Dedifferentiated amniotic fluid mesenchymal stem cell (primary cell): ENCODE measurements at regions not wholly inside any gene's neighbourhood (a gene's known extent, or its start where the extent isn't known, plus 50 kb on each side); places are given as distances from the start of the nearest gene placed in this dataset.
A peak's percentile ranks its signal among the peaks of the same experiment; 100 is the strongest.
"Not testable (repeated sequence)": the region's sequence is repeated elsewhere in the genome, so short reads cannot be mapped to it uniquely, and the experiment has no call there.

Source experiments
- DNase-seq: peaks from one replicate; pipeline ENCODE4 v3.0.0-alpha.2; 2016; ENCODE audit errors: extremely low spot score

DNA sequence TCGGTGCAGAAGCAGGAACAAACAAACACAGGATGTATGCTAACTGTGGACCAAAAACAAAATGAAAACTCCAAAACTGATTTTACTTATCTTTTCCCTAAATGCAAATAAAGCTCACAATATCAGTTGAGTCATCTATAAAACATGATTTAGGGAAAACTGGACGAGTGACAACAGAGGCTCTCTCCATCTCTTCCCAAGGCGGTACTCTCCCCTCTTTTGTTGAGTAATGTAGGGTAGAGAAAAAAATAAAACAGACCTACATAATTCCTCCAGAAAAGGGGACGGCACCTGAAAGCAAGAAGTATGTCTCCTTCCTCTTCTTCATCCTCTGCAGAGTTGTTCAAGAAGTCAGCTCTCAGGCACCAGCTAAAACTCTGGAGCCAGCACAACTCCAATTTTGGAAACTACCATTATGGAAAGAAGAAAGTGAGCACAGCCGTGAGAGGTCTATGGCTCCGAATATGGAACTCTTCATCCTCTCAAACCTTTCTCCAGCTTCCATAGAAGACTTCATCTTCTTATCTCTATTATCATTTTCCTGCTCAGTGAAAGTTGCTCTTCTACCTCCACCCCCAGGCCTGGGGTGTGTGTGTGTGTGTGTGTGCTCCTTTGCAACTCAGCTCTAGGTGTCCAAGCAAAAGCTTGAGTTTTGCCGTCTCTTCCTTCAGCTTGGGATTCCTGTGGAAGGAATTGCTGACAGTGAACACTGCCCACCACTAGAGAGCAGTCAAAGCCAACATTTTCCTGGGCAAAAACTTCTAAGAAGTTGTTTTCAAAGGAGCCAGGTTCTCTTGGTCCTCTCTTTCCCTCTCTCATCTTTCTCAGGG, 155.4 kb downstream of the DIO2 start:
- DNase-seq: peak; percentile 69

- no peak for DNase-seq
These were observed 156.1 kb downstream of the DIO2 start for GRCh38 chr14:80055226-80055625.

DNA sequence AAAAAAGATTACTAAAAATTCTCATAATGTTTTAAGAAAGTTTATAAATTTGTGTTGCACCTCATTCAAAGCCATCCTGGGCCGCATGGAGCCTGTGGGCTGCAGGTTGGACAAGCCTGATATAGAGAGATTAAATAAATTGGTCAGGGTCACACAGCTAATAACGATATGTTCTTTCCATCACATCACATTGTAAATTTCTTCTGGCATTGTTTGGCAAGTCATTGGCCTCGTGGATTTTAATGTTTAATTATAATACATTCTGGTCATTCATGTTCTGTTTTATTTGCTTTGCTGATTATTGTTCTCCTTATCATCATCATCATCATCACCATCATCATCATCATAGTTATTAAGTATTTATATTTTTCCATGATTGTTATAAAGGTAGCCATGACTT, 157.3 kb downstream of the DIO2 start:
- no peak for DNase-seq

DNA sequence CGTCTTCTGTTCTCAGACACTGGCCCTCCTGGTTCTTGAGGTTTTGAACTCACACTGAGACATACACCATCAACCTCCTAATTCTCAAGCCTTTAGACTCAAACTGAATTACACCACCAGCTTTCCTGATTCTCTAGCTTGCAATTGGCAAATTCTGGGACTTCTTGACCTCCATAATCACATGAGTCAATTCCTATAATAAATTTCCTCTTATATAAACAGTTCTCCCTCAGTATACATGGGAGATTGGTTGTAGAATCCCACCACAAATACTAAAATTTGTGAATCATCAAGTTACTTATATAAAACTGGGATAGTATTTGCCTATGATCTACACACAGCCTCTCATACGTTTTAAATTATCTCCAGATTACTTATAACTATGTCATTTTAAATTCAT, 162.2 kb downstream of the DIO2 start:
- DNase-seq: no peak

DNA sequence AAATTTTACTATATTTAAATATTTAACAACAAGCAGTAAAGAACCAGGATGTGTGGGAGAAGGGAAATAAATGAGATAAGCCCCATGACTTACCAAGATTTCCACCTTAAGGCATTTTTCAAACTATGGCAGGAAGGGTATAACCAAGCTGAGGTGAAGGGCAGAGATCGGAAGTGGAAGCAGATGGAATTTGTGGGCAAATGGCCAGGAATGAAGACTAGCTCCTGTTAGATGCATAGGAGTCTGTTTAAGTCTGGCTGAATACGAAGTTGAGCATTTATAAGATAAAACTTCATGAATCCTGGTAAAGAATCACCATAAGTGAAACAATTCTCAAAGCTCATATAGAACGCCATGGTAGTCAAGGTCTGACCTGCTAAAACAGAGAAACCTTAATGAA, 163.5 kb downstream of the DIO2 start:
- DNase-seq: no peak

DNA sequence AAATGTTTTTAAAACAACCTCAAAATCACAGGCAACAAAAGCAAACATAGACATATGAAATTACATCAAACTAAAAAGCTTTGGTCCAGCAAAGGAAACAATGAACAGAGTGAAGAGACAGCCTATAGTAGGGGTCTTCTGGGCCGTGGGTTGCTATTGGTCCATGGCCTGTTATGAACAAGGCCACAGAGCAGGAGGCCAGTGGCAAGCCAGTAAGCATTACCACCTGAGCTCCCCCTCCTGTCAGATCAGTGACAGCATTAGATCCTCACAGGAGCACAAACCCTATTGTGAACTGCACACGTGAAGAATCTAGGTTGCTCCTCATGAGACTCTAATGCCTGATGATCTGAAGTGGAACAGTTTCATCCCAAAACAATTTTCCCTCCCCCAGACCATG, 174.0 kb downstream of the DIO2 start:
- no peak for DNase-seq

GRCh38 chr14:80024417-80024816, 186.9 kb downstream of the DIO2 start:
- DNase-seq: no peak

GRCh38 chr14:80018476-80018875, 192.8 kb downstream of the DIO2 start:
- DNase-seq: not testable (repeated sequence)

DNA sequence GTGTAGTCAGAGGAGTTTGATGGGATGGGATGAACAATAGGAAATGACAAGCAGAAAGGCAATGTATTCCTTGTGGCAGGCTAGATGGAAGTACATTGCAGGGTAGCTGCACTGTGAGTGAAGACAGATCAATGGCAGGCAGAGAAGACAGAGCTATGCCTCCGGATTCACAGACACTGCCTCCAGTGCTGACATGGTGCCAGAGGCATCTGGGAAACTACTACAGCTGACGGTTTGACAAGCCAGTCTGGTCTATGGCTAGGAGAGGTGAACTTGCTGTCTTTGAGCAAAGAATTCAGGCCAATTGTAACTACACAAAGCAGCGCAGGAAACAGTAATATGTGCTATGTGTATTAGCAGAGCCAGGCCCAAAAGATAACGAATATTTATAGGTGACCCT, 193.5 kb downstream of the DIO2 start:
- DNase-seq: no peak

DNA sequence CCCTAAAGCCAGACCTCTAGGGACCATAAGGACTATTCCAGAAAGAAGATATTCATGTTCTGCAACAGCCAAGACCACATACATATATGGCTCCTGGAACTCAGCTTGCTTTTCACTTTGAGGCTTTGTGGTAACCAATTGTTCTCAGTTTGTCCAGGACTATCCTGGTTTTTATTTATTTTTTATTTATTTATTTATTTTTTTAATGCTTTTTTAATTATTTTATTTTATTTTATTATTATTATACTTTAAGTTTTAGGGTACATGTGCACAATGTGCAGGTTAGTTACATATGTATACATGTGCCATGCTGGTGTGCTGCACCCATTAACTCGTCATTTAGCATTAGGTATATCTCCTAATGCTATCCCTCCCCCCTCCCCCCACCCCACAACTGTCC, 201.1 kb downstream of the DIO2 start:
- not testable (repeated sequence) for DNase-seq

DNA sequence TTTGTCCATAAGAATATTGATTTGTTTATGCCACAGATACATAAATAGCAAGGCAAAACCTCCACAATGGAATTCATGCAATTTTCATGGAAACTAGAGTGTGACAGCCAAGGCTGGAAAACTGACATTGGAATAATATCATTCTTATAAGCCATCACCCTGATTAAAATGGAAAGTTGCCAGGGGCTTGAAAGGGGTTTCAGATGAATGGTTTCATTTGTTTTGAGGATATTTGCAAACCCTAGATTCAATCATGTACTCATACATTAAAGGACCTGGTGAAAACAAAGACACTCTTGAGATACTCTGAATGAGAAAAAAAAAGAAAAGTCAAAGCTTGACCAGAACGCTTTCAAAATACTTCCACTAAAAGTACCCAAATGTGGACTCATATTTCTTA, 205.7 kb downstream of the DIO2 start:
- no peak for DNase-seq

GRCh38 chr14:80004871-80005270, 206.4 kb downstream of the DIO2 start:
- no peak for DNase-seq

DNA sequence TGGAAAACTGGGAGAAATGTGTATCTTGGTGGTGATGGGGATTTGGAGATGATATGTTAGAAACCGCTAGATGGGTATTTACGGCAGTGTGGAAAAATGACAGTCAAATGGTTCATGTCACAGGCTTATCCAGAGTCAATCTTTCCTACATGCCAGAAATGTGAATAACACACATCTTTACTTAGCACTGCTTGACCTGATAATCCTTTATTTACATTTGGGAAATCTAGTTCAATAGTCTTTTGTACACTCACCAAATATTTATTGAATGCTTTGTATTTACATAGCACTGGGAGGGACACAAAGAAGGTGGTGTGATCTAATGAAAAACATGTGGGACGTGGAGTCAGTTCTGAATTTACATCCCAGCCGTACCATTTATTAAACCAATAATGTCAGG, 208.2 kb downstream of the DIO2 start:
- no peak for DNase-seq

- DNase-seq: no peak
These were observed 213.6 kb downstream of the DIO2 start for GRCh38 chr14:79997509-79998208.

GRCh38 chr14:79992407-79993198, 218.7 kb downstream of the DIO2 start:
- no peak for DNase-seq

DNA sequence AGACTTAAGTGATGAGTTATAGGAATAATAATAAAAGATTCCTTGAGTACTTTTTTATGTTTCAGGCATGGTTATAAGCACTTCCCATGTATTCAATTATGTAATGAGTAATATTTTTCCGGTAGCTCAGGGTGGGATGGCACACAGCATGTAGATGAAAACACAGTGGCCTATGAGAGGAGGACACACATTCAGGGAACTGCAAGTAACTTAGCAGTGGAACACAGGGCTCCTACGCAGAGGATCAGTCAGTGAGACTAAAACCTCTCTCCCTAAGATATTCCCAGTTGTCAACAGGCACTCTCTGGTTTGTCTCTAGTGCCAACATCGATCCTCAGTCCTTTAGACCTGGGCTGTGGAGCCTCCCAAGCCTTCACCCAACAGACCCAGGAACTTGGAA, 219.4 kb downstream of the DIO2 start:
- DNase-seq: no peak

GRCh38 chr14:79989990-79990389, 221.3 kb downstream of the DIO2 start:
- no peak for DNase-seq

- no peak for DNase-seq
These were observed 225.1 kb downstream of the DIO2 start for GRCh38 chr14:79986251-79986650.

DNA sequence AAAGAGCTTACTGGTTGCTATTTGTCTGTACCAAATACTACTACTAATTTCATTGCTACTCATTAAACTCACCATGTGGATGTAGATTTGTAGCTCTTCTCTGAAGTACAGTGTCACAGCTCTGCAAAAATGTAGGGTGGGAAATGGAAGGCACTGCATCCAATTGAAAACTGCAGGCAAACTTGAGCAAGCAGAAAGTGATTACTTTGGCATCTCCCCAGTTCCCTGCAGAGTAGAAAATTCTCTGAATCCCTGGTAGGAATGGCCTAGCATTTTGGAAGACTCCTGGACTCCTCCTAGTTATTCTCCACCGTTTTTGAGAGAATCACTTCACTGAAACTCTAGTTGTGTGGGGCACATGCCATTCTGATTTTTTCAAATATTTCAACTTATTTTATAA, 239.1 kb downstream of the DIO2 start:
- no peak for DNase-seq

DNA sequence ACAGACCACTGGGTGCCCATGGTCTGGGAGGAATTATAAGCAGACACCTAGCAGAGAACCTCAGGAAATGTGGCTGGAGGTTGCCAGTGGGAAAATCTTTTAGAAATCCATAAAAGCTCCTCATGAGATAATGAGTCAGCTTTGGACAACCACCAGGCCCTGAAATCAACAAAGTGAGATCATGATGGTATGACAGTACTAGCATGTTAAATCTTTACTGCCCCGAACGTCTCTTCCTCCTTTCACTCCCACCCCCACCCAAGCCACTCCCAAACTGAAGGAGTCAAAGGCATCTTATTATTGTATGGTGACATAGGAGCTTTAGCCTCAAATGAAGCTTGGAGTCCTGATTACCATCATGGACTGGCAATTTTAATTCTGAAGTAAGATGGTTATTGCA, 240.0 kb downstream of the DIO2 start:
- no peak for DNase-seq

DNA sequence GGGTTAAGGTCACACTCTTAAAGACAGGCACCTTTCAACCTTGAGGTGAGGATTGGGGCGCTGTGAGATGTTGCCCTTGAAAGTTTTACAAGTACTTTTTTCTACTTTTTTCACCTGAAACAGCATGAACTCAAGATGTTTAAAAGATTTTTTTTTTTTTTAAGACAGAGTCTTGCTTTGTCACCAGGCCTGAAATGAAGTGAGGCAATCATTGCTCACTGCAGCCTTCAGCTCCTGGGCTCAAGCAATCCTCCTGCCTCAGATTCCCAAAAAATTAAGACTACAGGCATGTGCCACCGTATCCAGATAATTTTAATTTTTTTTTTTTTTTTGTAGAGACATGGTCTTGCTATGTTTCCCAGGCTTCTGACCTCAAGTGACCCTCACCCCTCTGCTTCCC, 243.9 kb downstream of the DIO2 start:
- no peak for DNase-seq

DNA sequence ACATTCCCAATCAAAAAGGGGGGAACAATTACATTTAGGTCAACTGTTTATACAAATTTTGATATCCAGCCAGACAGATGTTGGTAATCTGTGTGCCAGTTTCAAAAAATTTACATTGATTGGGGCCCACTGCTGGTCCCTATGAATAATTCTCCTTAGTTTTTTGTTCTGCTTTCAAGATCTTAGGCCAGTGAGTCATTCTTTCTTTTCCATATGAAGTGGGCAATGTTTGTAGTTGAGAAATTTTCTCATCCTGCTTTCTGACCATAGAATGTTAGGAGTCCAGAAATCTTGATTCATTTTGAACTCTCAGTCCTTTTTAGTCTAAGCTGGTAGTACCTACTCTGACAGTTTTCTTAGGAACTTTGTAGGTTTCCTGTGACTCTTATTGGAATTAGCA, 244.3 kb downstream of the DIO2 start:
- no peak for DNase-seq

- no peak for DNase-seq
These were observed 245.4 kb downstream of the DIO2 start for GRCh38 chr14:79965896-79966295.
